ENCODE measurements at regions not wholly inside any gene's neighbourhood (a gene's known extent, or its start where the extent isn't known, plus 50 kb on each side); places are given as distances from the start of the nearest gene placed in this dataset.

GRCh38 chr1:5798151-5798730 lies 194.0 kb downstream of the NPHP4 start:
- TF ChIP-seq CTCF (IDR thresholded peaks at IDR 0.05) (no peak), EZH2 (IDR thresholded peaks at IDR 0.05; ENCODE audit: borderline replicate concordance, insufficient read depth, low read depth, low read length, poor library complexity, severe bottlenecking) (no peak)
